CD14-positive monocyte (primary cell): ENCODE measurements at regions not wholly inside any gene's neighbourhood (a gene's known extent, or its start where the extent isn't known, plus 50 kb on each side); places are given as distances from the start of the nearest gene placed in this dataset.
A peak's percentile ranks its signal among the peaks of the same experiment; 100 is the strongest.
"Not testable (repeated sequence)": the region's sequence is repeated elsewhere in the genome, so short reads cannot be mapped to it uniquely, and the experiment has no call there.

Experiments used
- DNase-seq, 3 donors: peaks; one replicate each; pipeline ENCODE4 v3.0.0-alpha.2; 2011 to 2022
- H2AFZ ChIP-seq: 2 replicates; pipeline ENCODE4 v1.6.0; 2012; ENCODE audit warnings: mild to moderate bottlenecking, low read depth, low read length, inconsistent platforms; ENCODE audit not compliant: insufficient read depth, poor library complexity, severe bottlenecking
- H3K27ac ChIP-seq, 2 donors: 1 replicate in 1 of 2; 2 replicates in 1 of 2; pipeline ENCODE4 v1.5.1; 2012 to 2013; ENCODE audit warnings: low read length in 2 of 2, control low read depth in 1 of 2, inconsistent platforms in 1 of 2, low read depth in 1 of 2, mild to moderate bottlenecking in 1 of 2
- H3K27me3 ChIP-seq, 2 donors: one replicate each; pipeline versions ENCODE4 v1.6.0 to v1.6.1; 2011 to 2013; ENCODE audit warnings: low read length in 2 of 2; ENCODE audit not compliant: control insufficient read depth in 2 of 2, insufficient read depth in 2 of 2
- H3K36me3 ChIP-seq, 2 donors: replicated peaks in 1 of 2; 1 replicate in 1 of 2; 2 replicates in 1 of 2; pipeline versions ENCODE4 v1.5.1 to v1.6.1; 2012 to 2013; ENCODE audit warnings: low read length in 2 of 2, control low read depth in 1 of 2, inconsistent platforms in 1 of 2, mild to moderate bottlenecking in 1 of 2; ENCODE audit not compliant: insufficient read depth in 2 of 2, control insufficient read depth in 1 of 2
- H3K4me1 ChIP-seq, 2 donors: 1 replicate in 1 of 2; 2 replicates in 1 of 2; pipeline versions ENCODE4 v1.5.1 to v1.6.1; 2012 to 2013; ENCODE audit warnings: low read length in 2 of 2, control low read depth in 1 of 2, inconsistent platforms in 1 of 2, mild to moderate bottlenecking in 1 of 2, moderate library complexity in 1 of 2; ENCODE audit not compliant: insufficient read depth in 2 of 2, control insufficient read depth in 1 of 2
- H3K4me2 ChIP-seq: replicated peaks from 2 replicates; pipeline ENCODE3; 2012; ENCODE audit warnings: low read length, moderate library complexity, mild to moderate bottlenecking; ENCODE audit not compliant: poor library complexity, severe bottlenecking; ENCODE audit errors: extremely low read depth
- H3K4me3 ChIP-seq, 3 experiments: fragments of 200-600 bp in 1 of 3; sonication (generic) in 1 of 3; replicated peaks in 1 of 3; 1 replicate in 2 of 3; 2 replicates in 1 of 3; pipeline ENCODE4 v1.5.1; 2011 to 2013; ENCODE audit warnings: low read length in 3 of 3, mild to moderate bottlenecking in 3 of 3, control low read depth in 2 of 3, low read depth in 2 of 3, inconsistent platforms in 1 of 3, moderate library complexity in 1 of 3
- H3K79me2 ChIP-seq: 2 replicates; pipeline ENCODE4 v1.6.0; 2012; ENCODE audit warnings: mild to moderate bottlenecking, control low read depth, inconsistent platforms, low read length, moderate library complexity; ENCODE audit not compliant: insufficient read depth
- H3K9ac ChIP-seq: 2 replicates; pipeline ENCODE4 v1.6.0; 2017; ENCODE audit warnings: low read length, mild to moderate bottlenecking; ENCODE audit not compliant: insufficient read depth, poor library complexity, severe bottlenecking
- H3K9me3 ChIP-seq, 2 donors: replicated peaks in 1 of 2; 1 replicate in 1 of 2; 2 replicates in 1 of 2; pipeline versions ENCODE4 v1.5.1 to v1.6.1; 2012 to 2013; ENCODE audit warnings: low read length in 2 of 2, control low read depth in 1 of 2; ENCODE audit not compliant: control insufficient read depth in 1 of 2, insufficient read depth in 1 of 2
- H4K20me1 ChIP-seq: 2 replicates; pipeline ENCODE4 v1.6.0; 2012; ENCODE audit warnings: mild to moderate bottlenecking, low read length, control low read depth, moderate library complexity; ENCODE audit not compliant: insufficient read depth
- H3K27ac Mint-ChIP-seq, 7 donors: one replicate each; pipeline ENCODE4 v1.8.0; 2020; ENCODE audit warnings: mild to moderate bottlenecking in 7 of 7, mixed read lengths in 7 of 7, moderate library complexity in 6 of 7, inconsistent platforms in 2 of 7
- H3K27me3 Mint-ChIP-seq, 3 donors: one replicate each; pipeline ENCODE4 v1.8.0; 2021 to 2022; ENCODE audit warnings: low read depth in 3 of 3, mild to moderate bottlenecking in 3 of 3, mixed read lengths in 3 of 3, moderate library complexity in 3 of 3, inconsistent platforms in 1 of 3
- H3K36me3 Mint-ChIP-seq, 2 donors: one replicate each; pipeline ENCODE4 v1.8.0; 2020; ENCODE audit warnings: mixed read lengths in 2 of 2, inconsistent platforms in 1 of 2, mild to moderate bottlenecking in 1 of 2
- H3K4me1 Mint-ChIP-seq: one replicate; pipeline ENCODE4 v1.8.0; 2020; ENCODE audit warnings: mild to moderate bottlenecking, mixed read lengths
- H3K4me3 Mint-ChIP-seq, 2 donors: one replicate each; pipeline ENCODE4 v1.8.0; 2020; ENCODE audit warnings: mild to moderate bottlenecking in 2 of 2, mixed read lengths in 2 of 2, moderate library complexity in 1 of 2
- H3K9me3 Mint-ChIP-seq, 7 donors: one replicate each; pipeline ENCODE4 v1.8.0; 2020 to 2022; ENCODE audit warnings: mixed read lengths in 7 of 7, mild to moderate bottlenecking in 6 of 7, moderate library complexity in 6 of 7, inconsistent platforms in 2 of 7
- CTCF ChIP-seq: fragments of 200-600 bp; IDR thresholded peaks from one replicate; pipeline ENCODE4 v1.8.0; 2022; ENCODE audit warnings: antibody characterized with exemption, mild to moderate bottlenecking
- WGBS: methylation state at CpG from one replicate; pipeline ENCODE4 v1.1.5; 2013; ENCODE audit warnings: missing lambda C conversion rate; ENCODE audit not compliant: insufficient coverage; 5-methylcytosine and 5-hydroxymethylcytosine counted together
- intact Hi-C, 2 donors: fragments of 100-400 bp; cut with micrococcal nuclease; formaldehyde crosslinking; loops; one replicate each; pipeline versions ENCODE4 v1.15.0 to v1.15.1; 2023

GRCh38 chr1:100597061-100597741 is 59.3 kb downstream of the GPR88 start:
- H3K36me3 Mint-ChIP-seq = peaks cover 0 to 3% of the 10 kb centered on the region in 2 donors

GRCh38 chr1:100597784-100598183 is 59.8 kb downstream of the GPR88 start:
- no peaks in the 10 kb centered on the region for H3K79me2 ChIP-seq
- H3K9ac ChIP-seq = no peak overlapping the region
- H3K9me3 ChIP-seq = no peaks in the 10 kb centered on the region
- no peak overlapping the region for H2AFZ ChIP-seq
- H3K27ac Mint-ChIP-seq = no peak overlapping the region
- peaks cover 15 to 38% (median 29%) of the 10 kb centered on the region in 7 donors for H3K9me3 Mint-ChIP-seq
- 21% methylated on average over 4 of the region's 4 CpGs for WGBS
- no peaks in the 10 kb centered on the region for H3K36me3 ChIP-seq
- H4K20me1 ChIP-seq = no peaks in the 10 kb centered on the region
- H3K36me3 Mint-ChIP-seq = peaks cover 0 to 3% of the 10 kb centered on the region in 2 donors
- H3K27me3 ChIP-seq = no peaks in the 10 kb centered on the region
- H3K27me3 Mint-ChIP-seq = peaks cover 0 to 2% (median 1%) of the 10 kb centered on the region in 3 donors
- H3K4me1 ChIP-seq = peaks cover 7 to 10% of the 10 kb centered on the region in 2 donors
- no peak overlapping the region for H3K4me2 ChIP-seq
- H3K4me1 Mint-ChIP-seq = peaks cover 13% of the 10 kb centered on the region
- DNase-seq = no peak
- intact Hi-C loops = no loop called here
- peak overlapping the region in 1 of 2 donors; percentile 30 for H3K27ac ChIP-seq
- no peak overlapping the region for H3K4me3 ChIP-seq
- no peak for TF ChIP-seq CTCF
- H3K4me3 Mint-ChIP-seq = no peak overlapping the region

More at GRCh38 chr1:100597061-100597741, 59.3 kb downstream of the GPR88 start:
- H3K4me3 ChIP-seq = no peak overlapping the region
- no peaks in the 10 kb centered on the region for H3K36me3 ChIP-seq
- Mint-ChIP-seq H3K9me3 (peaks cover 15 to 32% (median 24%) of the 10 kb centered on the region in 7 donors), H3K27me3 (peaks cover 0 to 1% (median 1%) of the 10 kb centered on the region in 3 donors), H3K27ac (peak overlapping the region in 2 of 7 donors; percentile 33 to 46), H3K4me1 (peaks cover 13% of the 10 kb centered on the region), H3K4me3 (no peak overlapping the region)
- intact Hi-C loops = no loop called here
- no peaks in the 10 kb centered on the region for H3K27me3 ChIP-seq
- no peak for TF ChIP-seq CTCF
- no peak overlapping the region for H3K4me2 ChIP-seq
- H3K27ac ChIP-seq = peak overlapping the region in 1 of 2 donors; percentile 30
- peaks cover 7 to 10% of the 10 kb centered on the region in 2 donors for H3K4me1 ChIP-seq
- DNase-seq = peak; percentile 25 to 37 (median 28)
- no peaks in the 10 kb centered on the region for H4K20me1 ChIP-seq
- no peaks in the 10 kb centered on the region for H3K79me2 ChIP-seq
- H3K9ac ChIP-seq = no peak overlapping the region
- no CpG with 5 or more reads among the region's 1 CpG for WGBS
- H2AFZ ChIP-seq = no peak overlapping the region
- H3K9me3 ChIP-seq = no peaks in the 10 kb centered on the region

- H3K27me3 Mint-ChIP-seq, H2AFZ ChIP-seq, H3K4me1 ChIP-seq, H3K4me2 ChIP-seq, H4K20me1 ChIP-seq, H3K79me2 ChIP-seq, H3K4me3 Mint-ChIP-seq, H3K27ac Mint-ChIP-seq, DNase-seq, H3K9ac ChIP-seq, H3K4me3 ChIP-seq, H3K27ac ChIP-seq, intact Hi-C loops, H3K36me3 ChIP-seq, H3K27me3 ChIP-seq, H3K9me3 ChIP-seq, H3K36me3 Mint-ChIP-seq: not testable (repeated sequence)
- Mint-ChIP-seq H3K9me3 (peaks cover 19 to 40% (median 30%) of the 10 kb centered on the region in 7 donors), H3K4me1 (peaks cover 13% of the 10 kb centered on the region)
- WGBS = no CpG with 5 or more reads among the region's 2 CpGs
Observed at GRCh38 chr1:100600377-100600776, 62.4 kb downstream of the GPR88 start.
